Activated T-helper 9 cell treated with anti-CD3 and anti-CD28 coated beads, Interleukin-2, amount 50 U/mL, for 16 hours (primary cell): ENCODE measurements at regions not wholly inside any gene's neighbourhood (a gene's known extent, or its start where the extent isn't known, plus 50 kb on each side); places are given as distances from the start of the nearest gene placed in this dataset.
"Not testable (repeated sequence)": the region's sequence is repeated elsewhere in the genome, so short reads cannot be mapped to it uniquely, and the experiment has no call there.

Experiments
- DNase-seq: peaks from one replicate; pipeline ENCODE4 v3.0.0-alpha.2; 2020; ENCODE audit warnings: low read depth

DNA sequence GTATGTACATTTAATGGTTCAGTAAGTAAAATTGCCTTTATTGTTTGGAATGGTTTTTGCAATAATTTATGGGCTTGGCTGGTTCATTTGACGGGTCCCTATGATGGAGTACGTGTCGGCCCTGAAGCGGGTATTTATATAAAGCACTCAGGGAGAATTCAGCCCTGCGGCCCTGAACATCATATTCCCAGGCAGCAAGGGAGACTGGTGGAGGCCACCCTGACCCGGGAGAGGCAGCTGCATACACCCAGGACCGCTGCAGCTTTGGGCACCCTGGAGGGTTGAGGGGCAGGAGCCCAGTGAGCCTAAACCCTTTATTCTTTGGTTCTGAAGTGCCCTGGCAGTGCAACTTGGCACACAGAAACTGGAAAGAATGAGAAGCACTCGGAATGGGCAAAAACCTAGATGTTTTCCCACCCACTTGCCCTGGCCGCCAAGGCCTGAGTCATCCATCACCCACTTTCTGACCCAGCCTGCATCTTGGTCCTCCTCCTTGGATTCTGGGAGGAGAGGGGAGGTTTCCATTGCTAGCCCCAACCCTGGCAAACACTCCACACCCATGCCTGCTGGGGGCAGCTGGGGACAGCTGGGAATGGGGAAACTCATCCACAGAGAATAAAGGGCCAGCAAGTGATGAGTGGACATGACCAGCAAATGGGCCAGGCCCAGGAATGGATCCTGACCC is 162.2 kb upstream of the TNRC6C start:
- no peak for DNase-seq

DNA sequence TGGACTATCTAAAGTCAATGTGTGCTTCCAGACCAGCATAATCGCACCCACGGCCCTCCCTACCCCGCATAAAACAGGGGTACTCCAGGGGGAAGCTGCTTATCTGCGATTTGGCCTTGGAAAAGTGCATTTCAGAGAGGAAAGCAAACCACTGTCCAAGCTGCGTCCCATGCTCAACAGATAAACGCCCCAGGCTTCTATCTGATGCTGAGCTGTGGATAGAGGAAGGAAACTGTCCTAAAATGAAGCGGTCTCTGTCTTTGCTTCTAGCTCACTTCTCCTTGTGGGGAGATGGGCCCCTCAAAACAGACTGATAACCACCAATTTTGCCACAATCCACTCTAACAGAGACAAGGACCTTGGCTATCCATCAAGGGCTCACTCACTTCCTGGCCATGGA is 160.5 kb upstream of the TNRC6C start:
- DNase-seq: no peak

DNA sequence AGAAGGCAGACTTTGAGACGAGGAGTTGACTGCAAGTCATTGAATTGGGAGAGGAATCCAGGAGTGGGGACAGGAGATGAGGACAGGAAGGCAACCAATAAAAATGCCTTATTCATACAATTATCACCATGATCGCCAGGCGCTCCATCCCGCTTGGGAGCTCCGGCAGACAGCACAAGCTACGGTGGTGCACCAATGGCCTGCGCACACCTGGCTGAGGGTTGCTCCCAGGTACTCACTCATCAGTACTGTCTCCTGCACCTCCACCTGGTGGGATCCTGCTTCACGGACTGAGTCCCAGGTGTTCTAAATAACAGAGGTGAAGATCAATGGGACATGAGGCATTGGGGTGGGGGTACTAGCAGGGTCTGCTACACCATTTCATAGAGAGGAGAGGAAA is 160.0 kb upstream of the TNRC6C start:
- no peak for DNase-seq

DNA sequence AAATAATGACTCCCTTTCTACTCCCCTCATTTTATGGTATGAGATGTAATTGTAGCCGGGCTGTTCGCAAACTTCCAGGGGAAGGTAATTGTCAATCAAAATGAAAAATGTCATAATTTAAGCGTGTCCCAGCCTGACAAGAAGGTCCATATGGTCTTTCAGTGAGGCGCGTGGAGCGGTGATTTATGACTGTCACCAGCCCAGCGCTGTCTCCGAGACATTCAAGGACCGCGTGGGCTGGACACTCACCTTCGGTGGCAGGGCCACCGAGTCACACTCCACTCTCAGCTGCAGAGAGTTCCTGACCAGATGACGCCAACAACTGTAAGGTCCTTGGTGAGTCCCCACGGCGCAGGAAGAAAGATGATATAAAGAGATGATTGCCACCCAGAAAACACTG is 157.7 kb upstream of the TNRC6C start:
- no peak for DNase-seq

DNA sequence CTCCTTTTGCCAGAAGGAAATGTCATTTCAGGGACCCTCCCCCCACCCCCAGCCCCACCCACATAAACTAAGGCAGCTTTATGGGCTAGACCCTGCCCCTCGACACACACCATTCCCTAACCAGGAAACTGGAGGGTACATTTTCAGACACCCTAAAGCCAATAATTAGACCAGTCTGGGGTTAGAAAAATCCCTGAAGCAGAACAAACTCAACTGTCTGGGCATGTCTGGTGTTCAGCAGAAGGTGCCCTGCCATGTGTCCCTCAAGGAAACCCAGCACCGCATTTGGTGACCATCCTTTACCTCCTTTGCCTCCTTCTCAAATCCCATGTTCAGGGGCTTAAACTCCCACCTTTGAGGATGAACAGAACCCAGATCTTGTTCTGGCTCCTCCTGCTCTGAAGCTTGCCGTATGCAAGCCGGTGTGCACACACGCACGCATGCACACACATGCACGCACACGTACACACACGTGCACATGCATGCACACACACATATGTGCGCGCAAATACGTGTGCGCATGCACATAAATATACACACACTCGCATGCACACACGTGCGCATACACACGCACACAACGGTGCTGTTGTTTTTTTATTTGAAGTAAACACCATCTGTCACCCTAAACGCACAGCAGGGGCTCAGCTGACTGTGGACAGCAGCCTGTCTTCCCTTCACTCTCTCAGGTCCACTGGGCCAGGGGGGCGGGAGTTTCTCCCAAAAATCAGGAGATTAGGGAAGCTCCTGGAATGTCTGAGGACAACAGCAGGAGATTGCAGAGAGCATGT is 156.8 kb upstream of the TNRC6C start:
- no peak for DNase-seq

DNA sequence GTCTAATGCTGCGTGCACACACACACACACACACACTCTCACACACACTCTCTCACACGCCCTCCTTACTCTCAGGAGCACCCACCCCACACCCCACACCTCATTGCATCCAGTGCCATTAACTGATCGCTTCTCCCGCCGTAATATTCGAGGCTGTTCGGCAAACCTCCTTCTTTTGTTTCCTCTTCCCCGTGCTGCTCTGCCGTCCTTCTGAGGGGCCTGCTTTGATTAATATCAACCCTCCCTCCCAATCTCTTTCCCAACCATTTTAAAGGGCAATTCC is 156.2 kb upstream of the TNRC6C start:
- DNase-seq: no peak

DNA sequence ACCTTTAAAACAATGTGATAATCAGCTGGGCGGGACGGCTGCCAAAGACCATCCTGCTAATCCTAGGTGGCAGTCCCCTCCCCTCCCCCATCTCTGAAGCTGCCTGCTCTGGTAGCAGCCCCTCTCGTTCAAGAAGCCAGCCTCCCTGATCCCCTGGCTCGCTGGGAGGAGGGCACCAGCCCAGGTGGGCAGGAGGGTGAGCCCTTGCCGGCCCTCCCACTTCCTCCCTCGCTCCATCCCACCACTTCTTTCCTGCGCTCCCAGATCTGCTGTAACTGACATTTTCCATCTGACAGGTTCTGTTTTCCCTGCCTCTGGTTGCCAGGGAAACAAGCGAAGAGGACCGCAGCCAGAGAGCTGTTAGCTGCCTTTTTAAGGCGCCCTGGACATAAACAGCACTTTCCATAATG is 155.7 kb upstream of the TNRC6C start:
- no peak for DNase-seq

DNA sequence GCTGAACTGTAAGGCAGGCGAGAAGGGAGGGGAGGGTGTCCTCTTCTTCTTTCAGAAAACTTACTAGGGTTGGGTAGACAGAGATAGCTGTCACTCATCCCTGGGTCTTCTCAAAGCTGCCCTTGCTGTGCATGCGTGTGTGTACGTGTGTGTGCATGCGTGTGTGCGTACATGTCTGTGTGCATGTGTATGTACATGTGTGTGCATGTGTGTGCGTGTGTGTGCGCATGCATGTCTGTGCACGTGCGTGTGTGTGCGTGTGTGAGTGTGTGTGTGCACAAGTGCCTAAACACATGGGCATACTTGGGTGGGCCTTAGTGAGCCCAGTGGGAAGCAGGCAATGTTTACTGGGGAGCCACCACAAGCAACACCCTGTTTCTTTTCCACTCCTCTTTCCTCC is 154.8 kb upstream of the TNRC6C start:
- DNase-seq: no peak

DNA sequence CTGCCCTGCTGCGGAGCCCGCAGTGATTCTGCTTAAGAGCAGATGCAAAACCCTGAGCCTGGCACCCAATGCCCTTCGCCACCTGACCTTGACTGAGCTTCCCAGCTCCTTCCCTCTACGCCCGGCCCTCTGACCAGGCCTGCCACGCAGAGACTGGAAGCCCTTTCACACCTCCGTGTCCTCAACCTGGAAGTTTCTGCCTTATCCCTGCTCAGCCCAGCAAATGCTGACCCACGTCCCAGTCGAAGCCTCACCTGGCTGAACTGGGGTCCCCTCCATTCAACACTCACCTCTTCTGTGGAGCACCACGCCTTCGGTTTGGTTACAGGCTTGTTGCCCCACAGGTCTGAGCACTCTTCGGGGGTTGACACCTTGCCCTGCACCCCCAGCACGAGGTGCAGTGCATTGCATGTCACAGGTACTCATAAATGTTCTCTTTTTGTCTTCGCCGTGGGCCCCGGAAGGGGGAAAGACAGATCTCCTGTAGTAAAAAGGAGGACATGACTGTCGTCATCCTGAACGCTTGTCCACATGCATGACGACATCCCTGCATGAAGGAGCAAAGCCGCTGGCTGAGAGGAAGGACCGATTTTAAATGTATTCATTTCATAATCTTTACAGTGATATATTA is 153.6 kb upstream of the TNRC6C start:
- DNase-seq: no peak

DNA sequence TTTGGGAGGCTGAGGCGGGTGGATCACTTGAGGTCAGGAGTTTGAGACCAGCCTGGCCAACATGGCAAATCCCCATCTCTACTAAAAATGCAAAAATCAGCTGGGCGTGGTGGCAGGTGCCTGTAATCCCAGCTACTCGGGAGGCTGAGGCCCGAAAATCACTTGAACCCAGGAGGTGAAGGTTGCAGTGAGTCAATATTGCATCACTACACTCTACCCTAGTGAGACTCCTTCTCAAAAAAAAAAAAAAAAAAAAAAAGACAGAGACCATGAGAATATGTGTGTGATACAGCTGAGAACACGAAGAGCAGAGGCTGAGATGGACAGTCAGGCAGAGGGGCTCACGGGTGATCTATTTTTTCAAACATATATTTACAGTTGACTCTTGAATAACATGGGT is 152.5 kb upstream of the TNRC6C start:
- not testable (repeated sequence) for DNase-seq

DNA sequence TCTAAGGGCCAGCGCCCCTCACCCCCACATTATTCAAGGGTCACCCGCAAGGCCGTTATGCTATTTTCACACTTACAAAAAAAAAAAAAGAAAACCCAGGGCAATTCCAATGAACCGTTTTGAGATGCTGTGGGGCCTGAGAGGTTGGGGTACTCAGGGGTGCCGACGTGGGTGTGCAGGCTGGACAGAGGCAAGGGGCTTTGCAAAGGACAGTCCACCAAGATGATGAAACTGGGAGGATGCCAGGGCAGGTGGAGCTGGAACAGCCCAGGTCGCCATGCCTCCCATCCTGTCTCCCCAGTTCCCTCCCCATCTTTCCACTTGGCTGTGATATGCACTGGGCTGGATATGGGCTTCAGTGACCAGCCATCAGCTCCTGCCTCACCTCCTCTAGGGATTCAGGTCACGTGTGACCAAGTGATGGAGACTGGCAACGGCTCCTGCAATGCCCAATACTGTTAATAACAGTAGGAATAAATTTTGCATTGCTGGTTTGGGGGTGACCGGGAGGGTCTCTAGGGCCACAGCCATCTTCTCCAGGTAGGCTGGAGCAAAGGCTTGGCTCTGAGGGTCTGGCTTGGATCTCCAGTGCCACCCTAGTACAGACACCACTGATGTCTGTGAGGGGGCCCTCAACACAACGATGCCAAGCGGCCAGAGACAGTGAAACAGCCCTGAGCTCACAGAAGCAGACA is 151.3 kb upstream of the TNRC6C start:
- no peak for DNase-seq

DNA sequence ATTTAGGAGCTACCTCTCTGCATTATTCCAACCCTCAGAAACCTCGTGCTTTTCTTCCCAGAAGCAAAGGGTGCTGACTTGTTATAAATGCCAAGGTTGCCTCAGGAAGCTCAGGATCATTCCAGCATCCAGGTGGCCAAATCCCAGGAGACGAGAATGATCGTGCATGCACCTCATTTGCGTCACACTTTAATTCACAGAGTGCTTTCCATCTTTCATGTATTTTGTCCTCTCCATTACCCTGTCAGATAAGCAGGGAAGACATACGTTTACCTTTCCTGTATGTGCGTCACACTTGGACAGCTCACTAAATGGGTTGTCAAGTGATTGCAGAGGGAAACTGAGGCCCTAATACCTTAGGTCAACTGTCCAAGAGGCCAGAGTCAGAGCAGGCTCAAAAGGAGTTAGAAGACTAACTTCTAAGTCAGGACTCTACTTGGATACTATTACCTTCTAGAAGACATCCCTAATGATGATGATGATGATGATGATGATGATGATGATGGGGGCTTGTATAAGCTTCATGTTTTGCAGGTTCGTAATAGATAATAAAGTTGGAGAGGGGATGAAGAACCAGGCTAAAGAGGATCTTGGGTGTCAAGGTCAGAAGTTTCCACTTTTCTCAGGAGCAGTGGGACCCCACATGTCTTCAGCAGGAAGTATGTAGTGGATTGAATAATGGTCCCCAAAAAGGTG is 150.6 kb upstream of the TNRC6C start:
- no peak for DNase-seq

DNA sequence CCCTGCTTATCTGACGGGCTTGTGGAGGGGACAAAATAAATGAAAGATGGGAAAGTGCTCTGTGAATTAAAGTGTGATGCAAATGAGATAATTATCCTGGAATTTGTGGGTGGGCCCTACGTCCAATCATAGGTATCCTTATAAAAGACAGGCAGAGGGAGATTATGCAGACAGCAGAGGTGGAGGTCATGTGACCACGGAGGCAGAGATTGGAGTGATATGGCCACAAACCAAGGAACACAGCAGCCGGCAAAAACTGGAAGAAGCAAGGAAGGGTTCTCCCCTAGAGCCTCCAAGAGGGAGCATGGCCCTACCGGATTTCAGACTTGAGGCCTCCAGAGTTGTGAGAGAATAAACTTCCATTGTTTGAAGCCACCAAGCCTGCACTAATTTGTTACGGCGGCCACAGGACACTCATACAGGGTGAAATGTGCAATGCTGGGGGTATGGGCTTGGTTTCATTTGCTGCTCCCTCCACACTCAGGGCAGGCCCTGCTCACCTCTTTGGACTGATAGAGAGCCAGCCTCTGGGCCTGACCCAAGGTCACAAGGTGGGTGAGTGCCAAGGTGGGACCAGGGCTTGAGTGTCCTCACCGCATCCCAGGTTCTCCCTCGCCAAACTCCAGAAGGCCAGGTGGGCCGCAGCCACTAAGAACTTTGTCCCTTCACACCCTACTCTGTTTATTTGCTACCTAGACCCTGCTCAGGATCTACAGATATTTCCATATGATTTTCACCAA is 149.6 kb upstream of the TNRC6C start:
- no peak for DNase-seq

DNA sequence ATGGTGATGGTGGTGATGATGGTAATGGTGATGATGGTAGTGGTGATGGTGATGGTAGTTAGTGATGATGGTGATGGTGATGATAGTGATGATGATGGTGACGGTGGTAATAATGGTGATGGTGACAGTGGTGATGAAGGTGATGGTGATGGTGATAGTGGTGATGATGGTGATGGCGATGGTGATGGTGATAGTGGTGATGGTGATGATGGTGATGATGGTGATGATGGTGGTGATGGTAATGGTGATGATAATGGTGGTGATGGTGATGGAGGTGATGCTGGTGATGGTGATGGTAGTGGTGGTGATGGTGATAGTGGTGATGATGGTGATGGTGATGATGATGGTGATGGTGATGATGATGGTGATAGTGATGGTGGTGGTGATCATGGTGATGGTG is 148.7 kb upstream of the TNRC6C start:
- DNase-seq: no peak

DNA sequence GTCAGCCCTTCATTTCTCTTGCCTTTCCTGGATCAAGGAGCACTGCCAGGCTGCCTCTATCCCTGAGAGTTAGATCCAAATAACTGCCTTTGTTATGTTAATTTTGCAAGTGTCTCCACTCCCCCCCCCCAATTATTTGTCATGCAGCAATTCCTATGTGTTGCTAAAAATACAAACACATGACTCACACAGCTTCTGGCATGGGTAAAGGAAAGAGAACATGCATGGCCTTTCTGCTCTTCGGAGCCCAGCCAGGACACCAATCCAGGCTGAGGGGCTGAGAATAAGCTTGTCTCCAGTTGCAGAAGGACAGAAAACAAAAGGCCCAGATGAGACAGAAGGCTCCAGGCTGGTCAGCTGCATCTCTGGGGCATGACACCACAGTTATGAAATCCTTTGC is 148.0 kb upstream of the TNRC6C start:
- no peak for DNase-seq

DNA sequence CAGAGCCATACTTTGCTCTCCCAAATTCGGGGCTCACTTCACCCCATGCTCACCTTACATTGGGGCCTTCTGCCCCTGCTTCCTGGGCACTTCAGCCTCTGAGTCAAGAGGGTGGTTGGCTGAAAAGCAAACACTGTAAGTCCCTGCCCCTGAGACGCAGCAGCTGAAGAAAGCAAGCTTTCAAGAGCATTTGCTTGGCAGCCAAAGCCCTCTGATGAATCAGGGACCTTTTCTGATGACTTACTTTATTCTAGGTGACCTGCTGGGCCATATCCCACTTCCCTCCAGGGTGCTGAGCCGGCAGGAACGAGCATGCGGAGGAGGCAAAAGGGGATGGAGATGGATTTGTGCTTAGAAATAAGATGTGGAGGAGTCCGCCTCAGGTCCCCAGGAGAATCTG is 147.0 kb upstream of the TNRC6C start:
- no peak for DNase-seq

DNA sequence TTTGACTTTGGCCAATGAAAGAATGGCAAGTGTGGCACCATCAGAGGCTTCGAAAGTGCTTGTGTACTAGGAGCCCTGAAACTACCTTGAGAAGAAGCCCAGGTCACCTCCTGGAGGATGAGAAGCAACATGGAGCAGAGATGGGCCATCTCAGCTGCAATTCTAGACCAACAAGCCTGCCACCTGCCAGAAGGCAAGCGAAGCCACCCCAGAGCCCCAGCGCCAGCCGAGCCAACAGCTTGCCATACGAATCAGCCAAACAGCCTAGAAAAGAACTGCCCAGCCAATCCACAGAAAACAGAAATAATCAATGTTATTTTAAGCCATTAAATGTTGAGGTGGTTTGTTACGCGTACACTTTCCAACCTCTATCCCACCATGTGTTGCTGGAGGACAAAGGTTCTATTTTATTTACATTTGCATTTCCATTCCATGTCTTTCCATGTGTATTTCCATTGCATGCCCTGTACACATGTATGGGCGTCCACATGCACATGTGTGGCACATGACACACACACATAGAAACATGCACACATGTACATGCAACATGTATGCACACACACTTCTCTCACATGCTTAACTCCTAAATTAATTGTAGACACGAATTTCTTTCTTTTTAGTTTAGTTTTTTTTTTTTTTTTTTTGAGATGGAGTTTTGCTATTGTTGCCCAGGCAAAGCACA is 144.3 kb upstream of the TNRC6C start:
- DNase-seq: no peak

DNA sequence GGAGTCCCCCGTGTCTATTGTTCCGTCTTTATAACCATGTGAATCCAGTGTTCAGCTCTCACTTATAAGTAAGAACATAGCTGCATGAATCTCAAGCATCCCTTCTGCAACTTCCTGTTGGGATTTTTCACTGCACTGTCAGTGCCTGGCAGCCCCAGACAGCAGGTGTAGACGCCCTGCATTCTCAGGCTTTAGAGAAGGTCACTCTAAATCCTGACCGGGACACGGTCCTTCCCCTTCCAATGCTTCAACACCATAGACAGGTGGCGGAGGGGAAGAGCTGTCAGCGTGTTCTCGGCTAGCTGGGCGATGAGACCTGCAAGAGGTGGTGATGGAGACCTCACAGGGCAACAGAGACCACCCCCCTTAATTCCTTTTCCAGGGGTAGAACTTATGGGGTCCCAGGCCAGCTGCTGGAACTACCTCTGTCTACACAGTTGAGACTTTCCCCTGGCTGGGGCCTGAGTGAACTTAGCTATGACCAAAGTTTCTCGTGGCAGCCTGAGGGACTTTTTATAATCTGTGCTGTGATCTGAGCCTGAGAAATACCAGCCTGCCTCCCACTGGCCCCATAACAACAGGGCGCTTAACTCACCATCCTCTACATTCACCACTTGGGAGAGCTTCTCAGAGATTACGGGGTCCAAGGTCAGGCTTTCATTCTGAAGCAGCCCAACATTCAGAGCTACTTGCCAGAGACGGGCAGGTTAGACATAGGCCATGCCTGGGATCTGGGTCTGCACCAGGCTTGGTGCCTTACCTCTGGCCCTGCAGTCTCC is 143.2 kb upstream of the TNRC6C start:
- no peak for DNase-seq

DNA sequence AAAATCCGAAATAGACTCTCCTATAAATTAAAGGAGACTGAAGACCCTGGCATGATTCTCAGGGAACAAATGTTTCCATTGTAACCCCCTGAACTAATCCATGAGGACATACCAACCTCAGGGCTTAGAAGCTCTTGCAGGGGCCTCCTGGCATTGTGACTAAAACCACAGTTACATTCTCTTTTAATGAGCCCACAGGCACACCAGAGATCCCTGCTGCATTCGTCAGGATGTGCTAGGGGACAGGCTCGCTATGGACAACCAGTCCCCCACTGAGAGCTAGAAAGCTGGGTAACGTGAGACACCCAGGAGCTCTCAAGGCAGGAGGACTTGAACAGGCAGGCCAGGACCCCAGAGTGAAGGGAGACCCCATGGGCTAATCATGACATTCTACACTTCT is 140.6 kb upstream of the TNRC6C start:
- DNase-seq: no peak

DNA sequence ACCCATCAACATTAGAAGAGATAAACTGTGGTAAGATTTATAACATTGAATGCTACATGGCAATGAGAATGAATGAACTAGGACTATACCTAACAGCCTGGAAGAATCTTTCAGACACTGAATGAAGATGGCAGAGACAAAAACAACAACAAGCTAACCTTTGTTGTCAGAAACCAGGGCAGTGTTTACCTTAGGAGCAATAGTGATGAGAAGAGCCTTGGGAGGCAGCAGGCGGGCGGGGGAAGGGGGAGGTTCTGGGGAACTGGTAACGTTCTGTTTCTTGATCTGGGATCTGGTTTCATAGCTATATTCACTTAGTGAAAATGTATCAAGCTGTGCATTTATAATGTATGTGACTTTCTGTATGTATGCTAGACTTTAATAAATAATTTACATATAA is 139.0 kb upstream of the TNRC6C start:
- no peak for DNase-seq
